ENCODE measurements at regions not wholly inside any gene's neighbourhood (a gene's known extent, or its start where the extent isn't known, plus 50 kb on each side); places are given as distances from the start of the nearest gene placed in this dataset.

GRCh38 chr2:236653863-236654262 is 84.2 kb downstream of the ACKR3 start:
- no peak overlapping the region for H3K23ac ChIP-seq (ENCODE audit: insufficient read length)
- FAIRE-seq (no peak), DNase-seq (ENCODE audit: low read depth in 1 of 2, low spot score in 2 of 2) (no peak)
- no peak overlapping the region for H3K27ac ChIP-seq (ENCODE audit: low read depth, low read length)
- H2BK5ac ChIP-seq (ENCODE audit: low read depth, low read length) = no peak overlapping the region
- no peak overlapping the region for H3K18ac ChIP-seq (ENCODE audit: extremely low read depth, low read length)
- H2BK12ac ChIP-seq (ENCODE audit: low read depth, low read length) = no peak overlapping the region
- H2BK120ac ChIP-seq (replicated peaks; ENCODE audit: low read depth, low read length) = no peak overlapping the region
- ChIA-PET CTCF (ENCODE audit: partially characterized antibody) (interaction anchor here (1.2 kb wide), 2 partner anchors 9 to 27 kb away, joined by 3 read pairs; no protein-coding TSS in a partner anchor), POLR2A (ENCODE audit: partially characterized antibody) (interaction anchor here (0.5 kb wide), 1 partner anchor 113 kb away, joined by 3 read pairs; no protein-coding TSS in a partner anchor)
- H3K14ac ChIP-seq (ENCODE audit: insufficient read length) = no peak overlapping the region
- H4K20me1 ChIP-seq (replicated peaks in 1 of 2; ENCODE audit: control insufficient read depth in 1 of 2, insufficient read depth in 2 of 2, low read length in 2 of 2) = no peaks in the 10 kb centered on the region
- no peak overlapping the region for H4K5ac ChIP-seq (ENCODE audit: insufficient read length, low read depth, low read length)
- no peaks in the 10 kb centered on the region for H3K79me1 ChIP-seq (ENCODE audit: low read depth, low read length)
- no peak overlapping the region for H4K91ac ChIP-seq (replicated peaks; ENCODE audit: insufficient read length, low read length)
- H2AFZ ChIP-seq (ENCODE audit: low read length) = no peak overlapping the region
- no peak overlapping the region for H3K4ac ChIP-seq (replicated peaks; ENCODE audit: insufficient read length, low read depth, low read length)
- no peaks in the 10 kb centered on the region for H3K27me3 ChIP-seq (replicated peaks in 1 of 4; ENCODE audit: control insufficient read depth in 3 of 4, extremely low read depth in 1 of 4, insufficient read depth in 3 of 4, low read length in 3 of 4)
- no peaks in the 10 kb centered on the region for H3K9me3 ChIP-seq (ENCODE audit: insufficient read depth in 2 of 2, low read depth in 1 of 2, low read length in 1 of 2)
- H3K36me3 ChIP-seq (ENCODE audit: control insufficient read depth in 2 of 4, insufficient read depth in 4 of 4, low read length in 3 of 4) = no peaks in the 10 kb centered on the region
- 92% methylated on average over 1 of the region's 1 CpG; no CpG with 5 or more reads in 1 of the 2 experiments for WGBS, 2 experiments (ENCODE audit: extremely low coverage in 1 of 2, insufficient coverage in 1 of 2, insufficient read length in 1 of 2, insufficient replicate concordance in 2 of 2, low coverage in 1 of 2, low lambda C conversion rate in 2 of 2, missing lambda C conversion rate in 1 of 2)
- H3K4me2 ChIP-seq (ENCODE audit: insufficient read depth in 1 of 2, low read depth in 2 of 2, low read length in 2 of 2) = no peak overlapping the region
- H2AK5ac ChIP-seq (ENCODE audit: low read depth, low read length) = no peak overlapping the region
- H4K8ac ChIP-seq (ENCODE audit: extremely low read depth, insufficient read depth, low read length) = no peak overlapping the region
- H3K79me2 ChIP-seq (ENCODE audit: control insufficient read depth in 1 of 2, insufficient read depth in 2 of 2, low read length in 2 of 2) = no peaks in the 10 kb centered on the region
- H3K4me1 ChIP-seq (replicated peaks in 1 of 4; ENCODE audit: control insufficient read depth in 3 of 4, insufficient read depth in 4 of 4, low read length in 3 of 4) = no peaks in the 10 kb centered on the region
- H3K23me2 ChIP-seq (ENCODE audit: low read depth, low read length) = no peaks in the 10 kb centered on the region
- no peak overlapping the region for H3K4me3 ChIP-seq (ENCODE audit: extremely low read depth in 1 of 4, insufficient read depth in 2 of 4, low read depth in 3 of 4, low read length in 4 of 4)
- no peak overlapping the region for H2BK20ac ChIP-seq (ENCODE audit: low read length)
- H2BK15ac ChIP-seq (ENCODE audit: low read length) = no peak overlapping the region
- no peak overlapping the region for H3K56ac ChIP-seq (replicated peaks; ENCODE audit: insufficient read length, low read depth, low read length)
- no peak overlapping the region for H3K9ac ChIP-seq (replicated peaks in 1 of 4; ENCODE audit: extremely low read depth in 1 of 4, low read depth in 3 of 4, low read length in 3 of 4)
- TF ChIP-seq CHD1 (IDR thresholded peaks at IDR 0.05; ENCODE audit: low read depth, low read length) = no peak
- TF ChIP-seq HDAC6 (IDR thresholded peaks at IDR 0.05; ENCODE audit: low read depth, low read length) = no peak
- no peak for TF ChIP-seq EZH2 (IDR thresholded peaks at IDR 0.05; ENCODE audit: low read depth, low read length, severe bottlenecking)
- TF ChIP-seq SUZ12 (IDR thresholded peaks at IDR 0.05; ENCODE audit: low read length) = no peak
- no peak for TF ChIP-seq POU5F1 (IDR thresholded peaks at IDR 0.05; ENCODE audit: low read depth, low read length)
- no peak for TF ChIP-seq RNF2 (IDR thresholded peaks at IDR 0.05; ENCODE audit: borderline replicate concordance, low read depth, low read length, missing control alignments, poor library complexity, severe bottlenecking)
- TF ChIP-seq MAFK (IDR thresholded peaks at IDR 0.05; ENCODE audit: low read depth, low read length) = no peak
- TF ChIP-seq GTF2F1 (IDR thresholded peaks at IDR 0.05; ENCODE audit: borderline replicate concordance, low read depth, low read length) = no peak
- TF ChIP-seq PHF8 (conservative IDR thresholded peaks at IDR 0.05; ENCODE audit: low read depth, low read length) = no peak
- no peak for TF ChIP-seq EP300 (IDR thresholded peaks at IDR 0.05; ENCODE audit: borderline replicate concordance in 1 of 2, low read depth in 2 of 2, low read length in 2 of 2)
- TF ChIP-seq FOSL1 (IDR thresholded peaks at IDR 0.05; ENCODE audit: insufficient read depth, low read depth, low read length) = no peak
- TF ChIP-seq, protein P1, sequence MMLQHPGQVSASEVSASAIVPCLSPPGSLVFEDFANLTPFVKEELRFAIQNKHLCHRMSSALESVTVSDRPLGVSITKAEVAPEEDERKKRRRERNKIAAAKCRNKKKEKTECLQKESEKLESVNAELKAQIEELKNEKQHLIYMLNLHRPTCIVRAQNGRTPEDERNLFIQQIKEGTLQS (IDR thresholded peaks at IDR 0.05; ENCODE audit: insufficient read depth, low read depth, low read length) = no peak
- no peak for TF ChIP-seq TAF1 (IDR thresholded peaks at IDR 0.05; ENCODE audit: low read depth, low read length)
- no peak for TF ChIP-seq TBP (IDR thresholded peaks at IDR 0.05; ENCODE audit: low read depth, low read length)

All from H1 (cell line).